ENCODE measurements at regions not wholly inside any gene's neighbourhood (a gene's known extent, or its start where the extent isn't known, plus 50 kb on each side); places are given as distances from the start of the nearest gene placed in this dataset.

DNA sequence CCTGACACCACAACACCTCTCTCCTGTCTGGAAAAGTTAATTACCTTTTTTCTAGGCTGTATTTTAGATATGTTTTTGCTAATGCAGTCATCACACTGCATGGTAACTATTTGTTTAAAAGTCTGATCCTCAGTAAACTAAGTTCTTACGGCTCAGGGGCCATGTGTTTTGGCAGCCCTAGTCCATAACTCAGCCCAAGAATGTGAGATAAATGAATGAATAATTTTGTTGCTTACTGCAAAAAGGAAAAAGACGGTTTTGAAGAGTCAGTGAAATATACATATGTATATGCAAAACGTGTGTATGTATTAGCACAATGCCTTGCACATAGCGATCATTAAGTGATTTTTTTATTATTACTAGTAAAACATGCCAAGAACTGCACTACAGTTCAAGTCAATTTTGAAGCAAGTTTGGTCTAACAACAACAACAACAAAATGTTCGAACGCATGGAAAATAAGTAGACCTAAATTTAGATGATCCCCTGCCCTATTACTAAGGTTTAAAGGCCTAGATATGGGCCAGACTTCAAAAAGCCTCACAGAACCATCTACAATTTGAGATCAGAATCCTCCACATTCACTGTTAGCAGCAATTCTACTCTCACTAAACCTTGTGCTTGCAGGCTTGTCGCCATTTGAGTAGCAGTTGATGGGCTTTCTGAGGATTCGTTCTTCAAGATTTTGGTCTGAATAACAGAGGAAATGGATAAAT is 140.0 kb downstream of the NDUFA12 start:
- TF ChIP-seq EZH2phosphoT487 (IDR thresholded peaks at IDR 0.05) (no peak), CTCF (IDR thresholded peaks at IDR 0.05) (no peak), EZH2 (IDR thresholded peaks at IDR 0.05) (no peak)
